ENCODE measurements at regions not wholly inside any gene's neighbourhood (a gene's known extent, or its start where the extent isn't known, plus 50 kb on each side); places are given as distances from the start of the nearest gene placed in this dataset.

GRCh38 chr1:228809621-228810394 lies 74.5 kb downstream of the RHOU start:
- TF ChIP-seq, protein P1, sequence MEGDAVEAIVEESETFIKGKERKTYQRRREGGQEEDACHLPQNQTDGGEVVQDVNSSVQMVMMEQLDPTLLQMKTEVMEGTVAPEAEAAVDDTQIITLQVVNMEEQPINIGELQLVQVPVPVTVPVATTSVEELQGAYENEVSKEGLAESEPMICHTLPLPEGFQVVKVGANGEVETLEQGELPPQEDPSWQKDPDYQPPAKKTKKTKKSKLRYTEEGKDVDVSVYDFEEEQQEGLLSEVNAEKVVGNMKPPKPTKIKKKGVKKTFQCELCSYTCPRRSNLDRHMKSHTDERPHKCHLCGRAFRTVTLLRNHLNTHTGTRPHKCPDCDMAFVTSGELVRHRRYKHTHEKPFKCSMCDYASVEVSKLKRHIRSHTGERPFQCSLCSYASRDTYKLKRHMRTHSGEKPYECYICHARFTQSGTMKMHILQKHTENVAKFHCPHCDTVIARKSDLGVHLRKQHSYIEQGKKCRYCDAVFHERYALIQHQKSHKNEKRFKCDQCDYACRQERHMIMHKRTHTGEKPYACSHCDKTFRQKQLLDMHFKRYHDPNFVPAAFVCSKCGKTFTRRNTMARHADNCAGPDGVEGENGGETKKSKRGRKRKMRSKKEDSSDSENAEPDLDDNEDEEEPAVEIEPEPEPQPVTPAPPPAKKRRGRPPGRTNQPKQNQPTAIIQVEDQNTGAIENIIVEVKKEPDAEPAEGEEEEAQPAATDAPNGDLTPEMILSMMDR (IDR thresholded peaks at IDR 0.05), result no peak
- no peak overlapping the region for H3K27ac ChIP-seq
- DNase-seq (ENCODE audit: low spot score), result no peak
- H3K36me3 ChIP-seq, result no peaks in the 10 kb centered on the region
- no peak overlapping the region for H3K4me3 ChIP-seq
- H3K27me3 ChIP-seq, result no peaks in the 10 kb centered on the region
- H3K9me3 ChIP-seq, result no peaks in the 10 kb centered on the region
- H3K4me1 ChIP-seq, result peaks cover 0 to 6% of the 10 kb centered on the region in 2 donors

- DNase-seq (ENCODE audit: low spot score), result no peak
- Histone ChIP-seq H3K4me1 (peaks cover 0 to 6% of the 10 kb centered on the region in 2 donors), H3K9me3 (no peaks in the 10 kb centered on the region), H3K27ac (no peak overlapping the region), H3K27me3 (no peaks in the 10 kb centered on the region), H3K36me3 (no peaks in the 10 kb centered on the region), H3K4me3 (no peak overlapping the region)
- TF ChIP-seq, protein P1 (IDR thresholded peaks at IDR 0.05), result no peak
These were observed 75.1 kb downstream of the RHOU start for GRCh38 chr1:228810395-228810758.

DNA sequence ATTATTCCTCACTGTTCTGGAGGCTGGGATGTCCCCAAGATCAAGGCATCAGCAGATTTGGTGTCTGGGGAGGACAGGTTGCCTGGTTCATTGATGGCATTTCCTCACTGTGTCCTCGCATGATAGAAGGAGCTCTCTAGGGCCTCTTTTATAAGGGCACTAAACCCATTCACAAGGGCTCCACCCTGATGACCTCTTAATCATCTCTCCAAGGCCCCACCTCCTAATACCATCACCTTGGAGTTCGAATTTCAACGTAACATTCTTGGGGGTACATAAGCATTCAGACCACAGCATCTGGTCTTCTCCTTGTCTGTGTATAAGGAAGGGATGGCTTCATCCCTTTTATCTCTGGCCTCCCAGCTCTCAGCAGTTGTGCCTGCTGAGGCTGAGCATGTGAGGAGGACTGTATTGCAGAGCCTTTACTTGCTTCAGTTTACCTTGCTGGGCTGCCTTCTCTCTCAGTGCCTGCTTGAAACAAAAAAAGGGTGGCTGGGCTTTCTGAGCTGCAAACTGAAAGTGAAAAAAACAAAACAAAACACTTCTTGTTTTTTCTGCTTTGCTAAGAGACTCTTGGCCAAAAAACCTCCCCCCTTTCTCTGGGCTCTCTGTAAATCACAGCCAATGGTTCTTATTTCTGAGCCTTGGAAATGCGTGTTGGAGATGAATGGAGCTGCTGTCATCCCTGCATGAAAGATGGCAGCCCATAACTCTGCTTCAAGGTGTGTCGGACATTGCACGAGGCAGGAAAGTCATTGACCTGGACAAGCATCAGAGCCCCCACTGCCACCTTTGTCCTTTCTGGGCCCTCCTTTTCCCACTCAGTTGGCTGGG lies 75.8 kb downstream of the RHOU start:
- Histone ChIP-seq H3K9me3 (no peaks in the 10 kb centered on the region), H3K27me3 (no peaks in the 10 kb centered on the region), H3K4me1 (peaks cover 0 to 6% of the 10 kb centered on the region in 2 donors), H3K36me3 (no peaks in the 10 kb centered on the region), H3K27ac (no peak overlapping the region), H3K4me3 (no peak overlapping the region)
- TF ChIP-seq, protein P1 (IDR thresholded peaks at IDR 0.05), result no peak
- no peak for DNase-seq (ENCODE audit: low spot score)

DNA sequence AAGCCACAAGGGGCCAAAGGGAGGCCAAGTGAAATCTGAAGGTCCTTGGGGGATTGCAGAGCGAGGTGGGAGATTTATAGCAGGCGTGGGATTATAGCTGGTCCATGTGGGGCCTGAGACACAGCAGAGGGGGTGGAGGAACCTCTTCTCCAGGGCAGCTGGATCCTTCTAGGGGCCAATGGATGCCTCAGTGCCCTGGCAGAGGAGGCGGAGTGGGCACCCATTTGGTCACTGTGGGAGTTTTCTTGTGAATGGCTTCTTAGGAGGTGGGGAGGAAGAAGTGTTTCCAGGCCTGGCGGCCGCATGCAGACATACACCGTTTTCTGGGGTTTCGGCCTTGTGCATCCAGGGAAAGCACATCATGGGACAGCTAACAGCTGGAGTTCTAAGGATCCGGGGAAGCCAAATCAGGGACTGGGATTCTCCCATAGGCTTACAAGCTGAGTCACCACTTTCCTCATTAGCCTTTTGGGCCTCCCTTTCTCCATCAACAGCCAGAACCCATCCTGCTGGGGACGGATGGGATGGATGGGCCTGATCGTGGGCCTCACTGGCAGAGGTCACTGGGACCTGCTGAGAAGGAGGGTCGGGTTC lies 76.5 kb downstream of the RHOU start:
- TF ChIP-seq, protein P1 (IDR thresholded peaks at IDR 0.05), result no peak
- DNase-seq (ENCODE audit: low spot score), result no peak
- no peaks in the 10 kb centered on the region for H3K9me3 ChIP-seq
- no peak overlapping the region for H3K4me3 ChIP-seq
- peaks cover 0 to 6% of the 10 kb centered on the region in 2 donors for H3K4me1 ChIP-seq
- no peaks in the 10 kb centered on the region for H3K36me3 ChIP-seq
- no peaks in the 10 kb centered on the region for H3K27me3 ChIP-seq
- no peak overlapping the region for H3K27ac ChIP-seq

GRCh38 chr1:228812961-228813360 lies 77.7 kb downstream of the RHOU start:
- Histone ChIP-seq H3K27me3 (no peaks in the 10 kb centered on the region), H3K4me3 (no peak overlapping the region), H3K27ac (no peak overlapping the region), H3K4me1 (peaks cover 0 to 6% of the 10 kb centered on the region in 2 donors), H3K36me3 (no peaks in the 10 kb centered on the region), H3K9me3 (no peaks in the 10 kb centered on the region)
- DNase-seq (ENCODE audit: low spot score), result no peak
- TF ChIP-seq, protein P1 (IDR thresholded peaks at IDR 0.05), result no peak
